ENCODE measurements at regions not wholly inside any gene's neighbourhood (a gene's known extent, or its start where the extent isn't known, plus 50 kb on each side); places are given as distances from the start of the nearest gene placed in this dataset.
"Not testable (repeated sequence)": the region's sequence is repeated elsewhere in the genome, so short reads cannot be mapped to it uniquely, and the experiment has no call there.

GRCh38 chr21:28580585-28580984 lies 412.1 kb downstream of the LTN1 start:
- Histone ChIP-seq H3K4me3 (no peak overlapping the region), H3K9me3 (no peaks in the 10 kb centered on the region), H3K4me1 (no peaks in the 10 kb centered on the region), H3K36me3 (no peaks in the 10 kb centered on the region), H3K27me3 (no peaks in the 10 kb centered on the region), H3K27ac (no peak overlapping the region)
- no peak for DNase-seq (ENCODE audit: low spot score in 2 of 2)
- WGBS: 96% methylated on average over 2 of the region's 2 CpGs
- TF ChIP-seq EP300 (IDR thresholded peaks at IDR 0.05) (no peak), POLR2AphosphoS5 (IDR thresholded peaks at IDR 0.05) (no peak), CTCF (IDR thresholded peaks at IDR 0.05) (no peak), POLR2A (IDR thresholded peaks at IDR 0.05) (no peak)

GRCh38 chr21:28579986-28580550 lies 412.6 kb downstream of the LTN1 start:
- Histone ChIP-seq H3K27me3 (no peaks in the 10 kb centered on the region), H3K4me1 (no peaks in the 10 kb centered on the region), H3K36me3 (no peaks in the 10 kb centered on the region), H3K27ac (no peak overlapping the region), H3K9me3 (no peaks in the 10 kb centered on the region), H3K4me3 (no peak overlapping the region)
- TF ChIP-seq CTCF (IDR thresholded peaks at IDR 0.05): no peak
- TF ChIP-seq POLR2AphosphoS5 (IDR thresholded peaks at IDR 0.05): no peak
- no peak for TF ChIP-seq POLR2A (IDR thresholded peaks at IDR 0.05)
- DNase-seq (ENCODE audit: low spot score in 2 of 2): no peak
- 76% methylated on average over 4 of the region's 4 CpGs for WGBS

GRCh38 chr21:28568692-28569091 lies 424.0 kb downstream of the LTN1 start:
- Histone ChIP-seq H3K4me1 (no peaks in the 10 kb centered on the region), H3K9me3 (no peaks in the 10 kb centered on the region), H3K4me3 (no peak overlapping the region), H3K27me3 (no peaks in the 10 kb centered on the region), H3K36me3 (no peaks in the 10 kb centered on the region), H3K27ac (no peak overlapping the region)
- WGBS: 70% methylated on average over 2 of the region's 2 CpGs
- DNase-seq (ENCODE audit: low spot score in 2 of 2): no peak
- TF ChIP-seq POLR2A (IDR thresholded peaks at IDR 0.05) (no peak), POLR2AphosphoS5 (IDR thresholded peaks at IDR 0.05) (no peak), CTCF (IDR thresholded peaks at IDR 0.05) (no peak), EP300 (IDR thresholded peaks at IDR 0.05) (no peak)

- WGBS: 94% methylated on average over 4 of the region's 18 CpGs
- DNase-seq (ENCODE audit: low spot score in 2 of 2); H3K36me3 ChIP-seq; H3K27me3 ChIP-seq; H3K9me3 ChIP-seq; H3K4me1 ChIP-seq; H3K27ac ChIP-seq; H3K4me3 ChIP-seq: not testable (repeated sequence)
Observed at GRCh38 chr21:28563933-28564332, 428.7 kb downstream of the LTN1 start.

GRCh38 chr21:28561772-28562171 lies 430.9 kb downstream of the LTN1 start:
- TF ChIP-seq EP300 (IDR thresholded peaks at IDR 0.05): no peak
- no peak for TF ChIP-seq POLR2A (IDR thresholded peaks at IDR 0.05)
- TF ChIP-seq CTCF (IDR thresholded peaks at IDR 0.05): no peak
- TF ChIP-seq POLR2AphosphoS5 (IDR thresholded peaks at IDR 0.05): no peak
- no peaks in the 10 kb centered on the region for H3K36me3 ChIP-seq

More at GRCh38 chr21:28561772-28562171, 430.9 kb downstream of the LTN1 start:
- H3K27me3 ChIP-seq: no peaks in the 10 kb centered on the region
- no peak overlapping the region for H3K27ac ChIP-seq
- DNase-seq (ENCODE audit: low spot score in 2 of 2): no peak
- H3K9me3 ChIP-seq: no peaks in the 10 kb centered on the region
- no peak overlapping the region for H3K4me3 ChIP-seq
- no peaks in the 10 kb centered on the region for H3K4me1 ChIP-seq

Data from suprapubic skin (tissue), 4 donors.